ENCODE measurements at regions not wholly inside any gene's neighbourhood (a gene's known extent, or its start where the extent isn't known, plus 50 kb on each side); places are given as distances from the start of the nearest gene placed in this dataset.

DNA sequence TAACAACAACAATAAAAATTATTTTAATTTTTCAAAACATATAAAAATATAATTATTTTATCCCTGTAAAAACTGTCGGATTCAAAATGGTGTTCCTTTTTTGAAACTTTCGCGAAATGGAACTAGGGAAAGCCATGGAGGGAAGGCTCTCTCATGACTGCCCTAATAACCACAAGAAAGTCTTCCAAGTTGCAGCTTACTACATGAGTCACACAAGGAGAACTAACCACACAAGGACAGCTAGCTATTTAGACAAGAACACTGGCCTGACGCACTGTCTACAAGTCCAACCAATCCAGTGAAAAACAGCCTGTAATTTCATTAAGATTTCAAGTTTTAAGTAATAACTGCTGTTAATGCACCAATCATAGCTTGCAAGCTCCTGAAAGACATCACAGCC, 319.2 kb upstream of the PCDH9 start:
- intact Hi-C loops (cut with micrococcal nuclease) = no loop called here
- no peaks in the 10 kb centered on the region for H3K36me3 ChIP-seq (ENCODE audit: control insufficient read depth, insufficient read depth, low read length)
- H3K27me3 ChIP-seq (ENCODE audit: control insufficient read depth, insufficient read depth, low read length) = no peaks in the 10 kb centered on the region
- DNase-seq (no peak), ATAC-seq (no peak)
- Mint-ChIP-seq H3K9me3 (peaks cover under 1 to 7% of the 10 kb centered on the region in 2 donors), H3K27ac (no peak overlapping the region), H3K27me3 (ENCODE audit: low read depth in 2 of 2) (no peaks in the 10 kb centered on the region), H3K4me1 (no peaks in the 10 kb centered on the region), H3K36me3 (no peaks in the 10 kb centered on the region), H3K4me3 (no peak overlapping the region)
- H3K27ac ChIP-seq (ENCODE audit: low read length) = no peak overlapping the region
- no peak overlapping the region for H3K4me3 ChIP-seq (ENCODE audit: low read length)
- TF ChIP-seq CTCF (IDR thresholded peaks at IDR 0.05) = no peak
- 90% methylated on average over 4 of the region's 4 CpGs for WGBS (ENCODE audit: insufficient coverage)
- H3K9me3 ChIP-seq (ENCODE audit: control insufficient read depth, insufficient read depth, low read length) = no peaks in the 10 kb centered on the region
- no peaks in the 10 kb centered on the region for H3K4me1 ChIP-seq (ENCODE audit: control insufficient read depth, insufficient read depth, low read length)

DNA sequence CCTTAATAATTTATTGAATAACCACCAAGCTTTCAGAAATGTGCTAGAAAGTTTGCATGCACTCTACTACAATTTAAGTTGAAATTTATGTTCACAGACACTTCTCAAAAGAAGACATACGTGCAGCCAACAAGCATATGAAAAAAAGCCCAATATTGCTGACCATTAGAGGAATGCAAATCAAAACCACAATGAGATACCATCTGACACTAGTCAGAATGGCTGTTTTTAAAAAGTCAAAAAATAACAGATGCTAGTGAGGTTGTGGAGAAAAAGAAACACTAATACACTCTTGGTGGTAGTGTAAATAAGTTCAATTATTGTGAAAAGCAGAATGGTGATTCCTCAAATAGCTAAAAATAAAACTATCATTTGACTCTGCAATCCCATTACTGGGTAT, 308.8 kb upstream of the PCDH9 start:
- WGBS (ENCODE audit: insufficient coverage) = 18% methylated on average over 1 of the region's 1 CpG
- Histone ChIP-seq H3K36me3 (ENCODE audit: control insufficient read depth, insufficient read depth, low read length) (no peaks in the 10 kb centered on the region), H3K4me3 (ENCODE audit: low read length) (no peak overlapping the region), H3K27me3 (ENCODE audit: control insufficient read depth, insufficient read depth, low read length) (no peaks in the 10 kb centered on the region), H3K9me3 (ENCODE audit: control insufficient read depth, insufficient read depth, low read length) (no peaks in the 10 kb centered on the region), H3K4me1 (ENCODE audit: control insufficient read depth, insufficient read depth, low read length) (no peaks in the 10 kb centered on the region), H3K27ac (ENCODE audit: low read length) (no peak overlapping the region)
- no peak overlapping the region for H3K4me3 Mint-ChIP-seq
- no peak for TF ChIP-seq CTCF (IDR thresholded peaks at IDR 0.05)
- ATAC-seq (no peak), DNase-seq (no peak)
- intact Hi-C loops (cut with micrococcal nuclease) = no loop called here
- no peak overlapping the region for H3K27ac Mint-ChIP-seq
- no peaks in the 10 kb centered on the region for H3K4me1 Mint-ChIP-seq
- peaks cover 10 to 13% of the 10 kb centered on the region in 2 donors for H3K9me3 Mint-ChIP-seq
- H3K27me3 Mint-ChIP-seq (ENCODE audit: low read depth in 2 of 2) = no peaks in the 10 kb centered on the region
- no peaks in the 10 kb centered on the region for H3K36me3 Mint-ChIP-seq

DNA sequence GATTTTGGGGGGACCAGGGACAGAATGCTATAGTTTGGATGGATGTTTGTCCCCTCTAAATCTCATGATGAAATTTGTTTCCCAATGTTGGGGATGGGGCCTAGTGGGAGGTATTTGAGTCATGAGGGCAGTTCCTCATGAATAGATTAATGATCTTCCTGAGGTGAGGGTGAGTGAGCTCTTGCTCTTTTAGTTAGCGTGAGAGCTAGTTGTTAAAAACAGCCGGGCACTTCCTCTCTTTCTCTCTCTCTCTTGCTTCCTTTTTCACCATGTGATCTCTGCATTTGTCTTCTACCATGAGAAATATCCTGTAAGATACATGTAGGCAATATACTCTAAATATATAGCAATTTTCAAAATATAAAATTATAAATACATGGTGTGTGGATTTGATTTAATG, 290.8 kb upstream of the PCDH9 start:
- Mint-ChIP-seq H3K4me1 (no peaks in the 10 kb centered on the region), H3K36me3 (no peaks in the 10 kb centered on the region), H3K9me3 (peaks cover 11 to 12% of the 10 kb centered on the region in 2 donors), H3K27me3 (ENCODE audit: low read depth in 2 of 2) (no peaks in the 10 kb centered on the region), H3K4me3 (no peak overlapping the region), H3K27ac (no peak overlapping the region)
- intact Hi-C loops (cut with micrococcal nuclease) = no loop called here
- Histone ChIP-seq H3K27me3 (ENCODE audit: control insufficient read depth, insufficient read depth, low read length) (no peaks in the 10 kb centered on the region), H3K27ac (ENCODE audit: low read length) (no peak overlapping the region), H3K9me3 (ENCODE audit: control insufficient read depth, insufficient read depth, low read length) (peaks cover 5% of the 10 kb centered on the region), H3K4me3 (ENCODE audit: low read length) (no peak overlapping the region), H3K4me1 (ENCODE audit: control insufficient read depth, insufficient read depth, low read length) (no peaks in the 10 kb centered on the region), H3K36me3 (ENCODE audit: control insufficient read depth, insufficient read depth, low read length) (no peaks in the 10 kb centered on the region)
- no peak for ATAC-seq
- WGBS (ENCODE audit: insufficient coverage) = no CpG with 5 or more reads among the region's 2 CpGs
- no peak for TF ChIP-seq CTCF (IDR thresholded peaks at IDR 0.05)
- no peak for DNase-seq

GRCh38 chr13:67519356-67519755, 289.2 kb upstream of the PCDH9 start:
- H3K9me3 ChIP-seq (ENCODE audit: control insufficient read depth, insufficient read depth, low read length) = peaks cover 3% of the 10 kb centered on the region
- no peak overlapping the region for H3K4me3 ChIP-seq (ENCODE audit: low read length)
- H3K27me3 ChIP-seq (ENCODE audit: control insufficient read depth, insufficient read depth, low read length) = no peaks in the 10 kb centered on the region
- H3K27me3 Mint-ChIP-seq (ENCODE audit: low read depth in 2 of 2) = no peaks in the 10 kb centered on the region
- DNase-seq (no peak), ATAC-seq (no peak)
- H3K27ac Mint-ChIP-seq = no peak overlapping the region
- H3K27ac ChIP-seq (ENCODE audit: low read length) = no peak overlapping the region
- H3K4me1 ChIP-seq (ENCODE audit: control insufficient read depth, insufficient read depth, low read length) = no peaks in the 10 kb centered on the region
- intact Hi-C loops (cut with micrococcal nuclease) = no loop called here
- no peaks in the 10 kb centered on the region for H3K4me1 Mint-ChIP-seq
- H3K9me3 Mint-ChIP-seq = peaks cover 3 to 6% of the 10 kb centered on the region in 2 donors
- no peak for TF ChIP-seq CTCF (IDR thresholded peaks at IDR 0.05)
- H3K36me3 ChIP-seq (ENCODE audit: control insufficient read depth, insufficient read depth, low read length) = no peaks in the 10 kb centered on the region
- 47% methylated on average over 1 of the region's 1 CpG for WGBS (ENCODE audit: insufficient coverage)
- H3K4me3 Mint-ChIP-seq = no peak overlapping the region
- H3K36me3 Mint-ChIP-seq = no peaks in the 10 kb centered on the region

Data from natural killer cell (primary cell).